ENCODE measurements at regions not wholly inside any gene's neighbourhood (a gene's known extent, or its start where the extent isn't known, plus 50 kb on each side); places are given as distances from the start of the nearest gene placed in this dataset.

DNA sequence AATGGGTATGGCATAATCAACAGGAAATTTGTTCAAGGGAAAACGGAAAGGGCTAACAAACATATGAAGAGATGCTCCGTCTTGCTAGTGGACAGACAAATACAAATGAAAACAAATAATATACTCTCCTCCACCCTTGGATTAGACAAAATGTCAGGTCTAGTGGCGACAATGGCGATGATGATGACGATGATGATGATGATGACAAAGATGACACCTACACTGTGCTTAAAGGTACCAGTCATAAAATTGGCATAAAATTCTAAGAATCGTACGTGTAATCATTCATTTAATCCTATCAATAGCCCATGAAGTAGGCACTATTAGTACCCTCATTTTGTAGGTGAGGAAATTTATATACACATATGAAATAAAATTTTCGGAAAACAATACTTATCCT lies 174.6 kb downstream of the PMP22 start:
- BruUV-seq (replicated peaks) = no TSS peak
- Histone ChIP-seq H2AFZ (ENCODE audit: low read depth, low read length, poor library complexity, severe bottlenecking) (no peak overlapping the region), H3K36me3 (ENCODE audit: control insufficient read depth in 1 of 2, insufficient read depth in 2 of 2, low read length in 2 of 2) (no peaks in the 10 kb centered on the region), H3K4me3 (replicated peaks in 1 of 2; ENCODE audit: low read depth in 1 of 2, low read length in 2 of 2) (no peak overlapping the region), H4K20me1 (ENCODE audit: insufficient read depth) (no peaks in the 10 kb centered on the region), H3K9me3 (ENCODE audit: control insufficient read depth in 1 of 2, insufficient read depth in 1 of 2, low read depth in 1 of 2, low read length in 2 of 2) (no peaks in the 10 kb centered on the region), H3K4me2 (ENCODE audit: low read length) (no peak overlapping the region), H3K79me2 (ENCODE audit: insufficient read depth, low read length) (no peaks in the 10 kb centered on the region), H3K9me2 (ENCODE audit: insufficient read depth) (no peaks in the 10 kb centered on the region), H3K27ac (ENCODE audit: low read depth, low read length) (no peak overlapping the region), H3K9ac (ENCODE audit: low read length) (no peak overlapping the region), H3K27me3 (ENCODE audit: insufficient read depth, low read length) (peaks cover 25% of the 10 kb centered on the region; the same call in 1 of the 2 replicates), H3K4me1 (ENCODE audit: control insufficient read depth in 1 of 2, insufficient read depth in 2 of 2, low read length in 2 of 2) (no peaks in the 10 kb centered on the region)
- ChIA-PET RAD21 (ENCODE audit: low non-redundant PET in 1 of 2, low total read pairs in 2 of 2, uncharacterized antibody in 2 of 2, unreplicated experiment in 2 of 2) (no interaction called here), CTCF (no interaction called here), POLR2A (no interaction called here)
- DNase-seq (ENCODE audit: low read depth, low spot score) (no peak), ATAC-seq (no peak)
- intact Hi-C loops (cut with micrococcal nuclease) = no loop called here
- no peak for TF ChIP-seq MAX (IDR thresholded peaks at IDR 0.05)
- no peak for TF ChIP-seq CEBPB (IDR thresholded peaks at IDR 0.05; ENCODE audit: low read depth)
- TF ChIP-seq POLR2AphosphoS5 (IDR thresholded peaks at IDR 0.05; ENCODE audit: low read depth, low read length) = no peak
- no peak for TF ChIP-seq CTCF (IDR thresholded peaks at IDR 0.05 in 2 of 3, conservative IDR thresholded peaks at IDR 0.05 in 1 of 3; ENCODE audit: borderline replicate concordance in 1 of 3, insufficient read depth in 1 of 3, low read depth in 2 of 3, low read length in 2 of 3)
- no peak for TF ChIP-seq ZNF274 (IDR thresholded peaks at IDR 0.05; ENCODE audit: low read depth, low read length)
- TF ChIP-seq ZBTB33 (IDR thresholded peaks at IDR 0.05; ENCODE audit: extremely low read depth, insufficient replicate concordance, low read length) = no peak
